ENCODE measurements at regions not wholly inside any gene's neighbourhood (a gene's known extent, or its start where the extent isn't known, plus 50 kb on each side); places are given as distances from the start of the nearest gene placed in this dataset.

DNA sequence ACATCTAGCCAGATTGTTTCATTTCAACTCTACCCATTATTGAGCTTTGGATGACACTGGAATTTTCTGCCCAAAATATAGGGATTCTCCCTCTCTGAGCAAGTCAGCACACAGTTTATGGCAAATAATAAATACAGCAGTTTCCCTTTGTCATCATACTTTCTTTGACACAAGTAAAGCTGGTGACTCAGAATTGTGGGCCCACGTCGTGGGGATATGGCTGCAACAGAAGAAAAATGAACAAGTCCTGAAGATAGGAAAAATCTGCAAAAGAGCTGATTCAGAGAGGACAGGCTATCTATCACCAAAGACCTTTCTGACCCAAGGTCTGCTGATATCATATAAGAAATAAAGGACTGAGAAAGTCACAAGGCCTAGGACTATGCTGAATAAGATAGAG is 236.3 kb upstream of the ZC3H12C start:
- TF ChIP-seq POLR2A (IDR thresholded peaks at IDR 0.05; ENCODE audit: low read depth): no peak
- no peak for TF ChIP-seq EP300 (IDR thresholded peaks at IDR 0.05)
- TF ChIP-seq, protein P1, sequence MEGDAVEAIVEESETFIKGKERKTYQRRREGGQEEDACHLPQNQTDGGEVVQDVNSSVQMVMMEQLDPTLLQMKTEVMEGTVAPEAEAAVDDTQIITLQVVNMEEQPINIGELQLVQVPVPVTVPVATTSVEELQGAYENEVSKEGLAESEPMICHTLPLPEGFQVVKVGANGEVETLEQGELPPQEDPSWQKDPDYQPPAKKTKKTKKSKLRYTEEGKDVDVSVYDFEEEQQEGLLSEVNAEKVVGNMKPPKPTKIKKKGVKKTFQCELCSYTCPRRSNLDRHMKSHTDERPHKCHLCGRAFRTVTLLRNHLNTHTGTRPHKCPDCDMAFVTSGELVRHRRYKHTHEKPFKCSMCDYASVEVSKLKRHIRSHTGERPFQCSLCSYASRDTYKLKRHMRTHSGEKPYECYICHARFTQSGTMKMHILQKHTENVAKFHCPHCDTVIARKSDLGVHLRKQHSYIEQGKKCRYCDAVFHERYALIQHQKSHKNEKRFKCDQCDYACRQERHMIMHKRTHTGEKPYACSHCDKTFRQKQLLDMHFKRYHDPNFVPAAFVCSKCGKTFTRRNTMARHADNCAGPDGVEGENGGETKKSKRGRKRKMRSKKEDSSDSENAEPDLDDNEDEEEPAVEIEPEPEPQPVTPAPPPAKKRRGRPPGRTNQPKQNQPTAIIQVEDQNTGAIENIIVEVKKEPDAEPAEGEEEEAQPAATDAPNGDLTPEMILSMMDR (IDR thresholded peaks at IDR 0.05): no peak
- TF ChIP-seq POLR2AphosphoS5 (IDR thresholded peaks at IDR 0.05): no peak

All from esophagus muscularis mucosa (tissue), 4 donors.